ENCODE measurements at regions not wholly inside any gene's neighbourhood (a gene's known extent, or its start where the extent isn't known, plus 50 kb on each side); places are given as distances from the start of the nearest gene placed in this dataset.

- 6% methylated on average over 2 of the region's 2 CpGs for WGBS (ENCODE audit: missing lambda C conversion rate)
Observed at GRCh38 chr16:59686405-59686804, 952.3 kb upstream of the GOT2 start.

DNA sequence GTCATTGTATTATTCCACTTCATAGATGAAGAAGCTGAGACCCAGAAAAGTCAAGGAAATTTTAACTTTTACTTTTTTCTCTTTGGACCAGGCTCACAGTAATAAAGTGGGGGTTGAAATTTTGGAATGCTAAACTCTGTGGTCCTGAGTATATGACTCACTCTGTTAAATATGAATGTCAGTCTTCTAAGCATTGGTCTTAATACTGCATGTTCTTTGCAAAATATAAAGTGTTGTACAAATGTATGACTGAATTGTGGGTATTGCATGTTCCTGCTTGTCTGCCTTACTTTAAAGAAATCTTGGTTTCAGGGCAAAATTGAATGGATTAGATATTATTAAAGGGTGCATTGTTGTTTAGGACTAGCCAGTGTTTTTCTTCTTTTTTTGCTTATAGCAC lies 950.8 kb upstream of the GOT2 start:
- peaks cover 21% of the 10 kb centered on the region for H3K9me3 ChIP-seq
- POLR2A ChIA-PET = no interaction called here

More at GRCh38 chr16:59686405-59686804, 952.3 kb upstream of the GOT2 start:
- no peak overlapping the region for H3K4me2 ChIP-seq
- FAIRE-seq = no peak
- peaks cover 21% of the 10 kb centered on the region for H3K9me3 ChIP-seq
- TF ChIP-seq RAD21 (conservative IDR thresholded peaks at IDR 0.05 in 1 of 2, IDR thresholded peaks at IDR 0.05 in 1 of 2) (no peak), ZFP36 (IDR thresholded peaks at IDR 0.05; ENCODE audit: borderline replicate concordance, partially characterized antibody) (peak; percentile 89)
- no peak for ATAC-seq
- DNase-seq (ENCODE audit: low read depth in 1 of 2, low spot score in 1 of 2) = no peak
- ChIA-PET CTCF (no interaction called here), POLR2A (no interaction called here)
- H3K27ac ChIP-seq = no peak overlapping the region
- H3K4me1 ChIP-seq = no peaks in the 10 kb centered on the region
- H3K4me3 ChIP-seq = no peak overlapping the region

GRCh38 chr16:59683709-59684108 lies 949.6 kb upstream of the GOT2 start:
- FAIRE-seq (no peak), ATAC-seq (no peak), DNase-seq (ENCODE audit: low read depth in 1 of 2, low spot score in 1 of 2) (no peak)
- WGBS (ENCODE audit: missing lambda C conversion rate) = 34% methylated on average over 1 of the region's 1 CpG
- H3K4me3 ChIP-seq = no peak overlapping the region
- ChIA-PET POLR2A (no interaction called here), CTCF (interaction anchor here (0.6 to 0.7 kb wide), 2 partner anchors 75 to 688 kb away, joined by 3 read pairs; no protein-coding TSS in a partner anchor)
- no peak overlapping the region for H3K27ac ChIP-seq
- TF ChIP-seq MAFK (IDR thresholded peaks at IDR 0.05; ENCODE audit: partially characterized antibody) = no peak
- TF ChIP-seq POLR2A (IDR thresholded peaks at IDR 0.05; ENCODE audit: low read length) = no peak
- TF ChIP-seq ZFP36 (IDR thresholded peaks at IDR 0.05; ENCODE audit: borderline replicate concordance, partially characterized antibody) = no peak
- TF ChIP-seq NFE2L2 (conservative IDR thresholded peaks at IDR 0.05; ENCODE audit: low read length) = no peak
- no peak for TF ChIP-seq ZNF302 (CRISPR knock-in tag; IDR thresholded peaks at IDR 0.05)
- TF ChIP-seq HOXA7 (CRISPR knock-in tag; IDR thresholded peaks at IDR 0.05) = no peak
- TF ChIP-seq FOXS1 (CRISPR knock-in tag; IDR thresholded peaks at IDR 0.05) = no peak
- TF ChIP-seq ZSCAN20 (CRISPR knock-in tag; IDR thresholded peaks at IDR 0.05) = no peak
- no peak for TF ChIP-seq MYC (IDR thresholded peaks at IDR 0.05; ENCODE audit: borderline replicate concordance, low read length)
- TF ChIP-seq, protein P1, sequence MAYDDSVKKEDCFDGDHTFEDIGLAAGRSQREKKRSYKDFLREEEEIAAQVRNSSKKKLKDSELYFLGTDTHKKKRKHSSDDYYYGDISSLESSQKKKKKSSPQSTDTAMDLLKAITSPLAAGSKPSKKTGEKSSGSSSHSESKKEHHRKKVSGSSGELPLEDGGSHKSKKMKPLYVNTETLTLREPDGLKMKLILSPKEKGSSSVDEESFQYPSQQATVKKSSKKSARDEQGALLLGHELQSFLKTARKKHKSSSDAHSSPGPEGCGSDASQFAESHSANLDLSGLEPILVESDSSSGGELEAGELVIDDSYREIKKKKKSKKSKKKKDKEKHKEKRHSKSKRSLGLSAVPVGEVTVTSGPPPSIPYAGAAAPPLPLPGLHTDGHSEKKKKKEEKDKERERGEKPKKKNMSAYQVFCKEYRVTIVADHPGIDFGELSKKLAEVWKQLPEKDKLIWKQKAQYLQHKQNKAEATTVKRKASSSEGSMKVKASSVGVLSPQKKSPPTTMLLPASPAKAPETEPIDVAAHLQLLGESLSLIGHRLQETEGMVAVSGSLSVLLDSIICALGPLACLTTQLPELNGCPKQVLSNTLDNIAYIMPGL (CRISPR knock-in tag; IDR thresholded peaks at IDR 0.05; ENCODE audit: borderline replicate concordance) = no peak
- TF ChIP-seq RAD21 (conservative IDR thresholded peaks at IDR 0.05 in 1 of 2, IDR thresholded peaks at IDR 0.05 in 1 of 2) = no peak
- no peaks in the 10 kb centered on the region for H3K4me1 ChIP-seq
- no peak overlapping the region for H3K4me2 ChIP-seq
- H3K9me3 ChIP-seq = peaks cover 21% of the 10 kb centered on the region

More for the DNA sequence above, 950.8 kb upstream of the GOT2 start:
- CTCF ChIA-PET = no interaction called here
- Histone ChIP-seq H3K4me3 (no peak overlapping the region), H3K4me1 (no peaks in the 10 kb centered on the region), H3K27ac (no peak overlapping the region), H3K4me2 (no peak overlapping the region)
- no peak for DNase-seq (ENCODE audit: low read depth in 1 of 2, low spot score in 1 of 2)
- ATAC-seq = no peak
- no peak for TF ChIP-seq HOXA7 (CRISPR knock-in tag; IDR thresholded peaks at IDR 0.05)
- no peak for TF ChIP-seq RFX5 (IDR thresholded peaks at IDR 0.05)
- no peak for TF ChIP-seq GATA3 (IDR thresholded peaks at IDR 0.05; ENCODE audit: borderline replicate concordance)
- no peak for TF ChIP-seq SMC3 (IDR thresholded peaks at IDR 0.05)
- TF ChIP-seq, protein P1 (CRISPR knock-in tag; IDR thresholded peaks at IDR 0.05; ENCODE audit: borderline replicate concordance) = no peak
- TF ChIP-seq FOSL2 (IDR thresholded peaks at IDR 0.05) = no peak
- no peak for TF ChIP-seq FOSL2 (CRISPR knock-in tag; IDR thresholded peaks at IDR 0.05)
- no peak for TF ChIP-seq ATOH8 (CRISPR knock-in tag; IDR thresholded peaks at IDR 0.05; ENCODE audit: low read depth)
- TF ChIP-seq ZSCAN20 (CRISPR knock-in tag; IDR thresholded peaks at IDR 0.05) = no peak
- no peak for TF ChIP-seq HOXB5 (CRISPR knock-in tag; IDR thresholded peaks at IDR 0.05)
- TF ChIP-seq, protein P2, sequence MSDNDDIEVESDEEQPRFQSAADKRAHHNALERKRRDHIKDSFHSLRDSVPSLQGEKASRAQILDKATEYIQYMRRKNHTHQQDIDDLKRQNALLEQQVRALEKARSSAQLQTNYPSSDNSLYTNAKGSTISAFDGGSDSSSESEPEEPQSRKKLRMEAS (IDR thresholded peaks at IDR 0.05) = no peak
- no peak for TF ChIP-seq NPAS2 (CRISPR knock-in tag; IDR thresholded peaks at IDR 0.05; ENCODE audit: borderline replicate concordance)
- TF ChIP-seq RARB (CRISPR knock-in tag; IDR thresholded peaks at IDR 0.05) = no peak
- TF ChIP-seq, protein P3, sequence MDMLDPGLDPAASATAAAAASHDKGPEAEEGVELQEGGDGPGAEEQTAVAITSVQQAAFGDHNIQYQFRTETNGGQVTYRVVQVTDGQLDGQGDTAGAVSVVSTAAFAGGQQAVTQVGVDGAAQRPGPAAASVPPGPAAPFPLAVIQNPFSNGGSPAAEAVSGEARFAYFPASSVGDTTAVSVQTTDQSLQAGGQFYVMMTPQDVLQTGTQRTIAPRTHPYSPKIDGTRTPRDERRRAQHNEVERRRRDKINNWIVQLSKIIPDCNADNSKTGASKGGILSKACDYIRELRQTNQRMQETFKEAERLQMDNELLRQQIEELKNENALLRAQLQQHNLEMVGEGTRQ (IDR thresholded peaks at IDR 0.05) = no peak
- no peak for FAIRE-seq
